ENCODE measurements at regions not wholly inside any gene's neighbourhood (a gene's known extent, or its start where the extent isn't known, plus 50 kb on each side); places are given as distances from the start of the nearest gene placed in this dataset.

- H3K4me3 ChIP-seq: no peak overlapping the region
- TF ChIP-seq CTCF (IDR thresholded peaks at IDR 0.05) (no peak), POLR2A (IDR thresholded peaks at IDR 0.05) (no peak), POLR2AphosphoS5 (IDR thresholded peaks at IDR 0.05) (no peak), EP300 (IDR thresholded peaks at IDR 0.05) (no peak)
- H3K27ac ChIP-seq: no peak overlapping the region
- no peaks in the 10 kb centered on the region for H3K27me3 ChIP-seq
- 83 to 91% (median 87%) methylated on average over 3 of the region's 3 CpGs for WGBS, 5 donors
- no peaks in the 10 kb centered on the region for H3K36me3 ChIP-seq
- intact Hi-C loops (cut with DNase I; ENCODE audit: low total_unique reads): no loop called here
- H3K4me1 ChIP-seq: no peaks in the 10 kb centered on the region
- peaks cover 0 to 5% (median 0%) of the 10 kb centered on the region in 4 donors for H3K9me3 ChIP-seq
- DNase-seq: no peak
Measured at GRCh38 chr13:40024204-40024966, 368.9 kb downstream of the COG6 start.

DNA sequence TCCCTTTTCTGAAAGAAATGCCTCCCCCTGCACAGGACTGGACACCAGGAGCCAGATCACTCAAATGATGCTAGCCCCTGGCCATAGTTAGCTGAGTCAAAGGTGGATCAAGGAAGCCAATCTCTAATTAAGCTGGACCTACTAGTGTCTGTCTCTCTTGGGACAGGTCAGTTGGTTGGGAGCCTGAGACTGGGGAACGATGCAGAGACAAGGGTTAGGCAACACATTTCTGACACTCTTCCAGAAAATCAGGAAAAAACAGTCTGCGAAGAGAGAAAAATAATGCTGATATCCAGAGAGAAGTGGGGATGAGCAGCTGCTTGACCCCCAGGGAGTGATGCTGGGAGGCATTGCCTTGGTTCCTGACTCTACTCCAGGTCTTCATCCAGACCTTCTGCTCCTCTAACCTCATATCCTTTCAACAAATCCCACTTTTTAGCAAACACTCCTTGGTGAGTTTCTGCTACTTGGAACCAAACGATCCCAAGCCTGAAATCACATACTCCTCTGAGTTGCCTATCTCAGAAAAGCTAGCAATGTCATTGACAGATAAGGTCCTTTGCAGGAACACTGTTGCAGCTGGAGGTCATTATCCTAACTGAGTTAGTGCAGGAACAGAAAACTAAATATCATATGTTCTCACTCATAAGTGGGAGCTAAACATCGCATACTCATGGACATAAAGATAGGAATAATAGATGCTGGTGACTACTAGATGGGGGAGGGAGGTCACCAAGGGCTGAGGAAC is 369.7 kb downstream of the COG6 start:
- H3K27me3 ChIP-seq: no peaks in the 10 kb centered on the region
- no peak for TF ChIP-seq POLR2AphosphoS5 (IDR thresholded peaks at IDR 0.05)
- TF ChIP-seq CTCF (IDR thresholded peaks at IDR 0.05): no peak
- TF ChIP-seq POLR2A (IDR thresholded peaks at IDR 0.05): no peak
- TF ChIP-seq EP300 (IDR thresholded peaks at IDR 0.05): no peak
- no peaks in the 10 kb centered on the region for H3K36me3 ChIP-seq
- H3K9me3 ChIP-seq: peaks cover 0 to 5% (median 0%) of the 10 kb centered on the region in 4 donors
- H3K27ac ChIP-seq: no peak overlapping the region
- H3K4me3 ChIP-seq: no peak overlapping the region
- no peaks in the 10 kb centered on the region for H3K4me1 ChIP-seq
- WGBS, 5 donors: 76 to 81% (median 78%) methylated on average over 4 of the region's 4 CpGs
- intact Hi-C loops (cut with DNase I; ENCODE audit: low total_unique reads): no loop called here
- DNase-seq: no peak

- no peaks in the 10 kb centered on the region for H3K4me1 ChIP-seq
- no peaks in the 10 kb centered on the region for H3K27me3 ChIP-seq
- peaks cover 0 to 5% (median 0%) of the 10 kb centered on the region in 4 donors for H3K9me3 ChIP-seq
- WGBS, 5 donors: 57 to 81% (median 71%) methylated on average over 5 of the region's 5 CpGs
- H3K4me3 ChIP-seq: no peak overlapping the region
- no peak overlapping the region for H3K27ac ChIP-seq
- intact Hi-C loops (cut with DNase I; ENCODE audit: low total_unique reads): no loop called here
- no peak for DNase-seq
- no peaks in the 10 kb centered on the region for H3K36me3 ChIP-seq
- no peak for TF ChIP-seq POLR2A (IDR thresholded peaks at IDR 0.05)
- no peak for TF ChIP-seq CTCF (IDR thresholded peaks at IDR 0.05)
- no peak for TF ChIP-seq EP300 (IDR thresholded peaks at IDR 0.05)
- no peak for TF ChIP-seq POLR2AphosphoS5 (IDR thresholded peaks at IDR 0.05)
Measured at GRCh38 chr13:40026174-40026585, 370.7 kb downstream of the COG6 start.

DNA sequence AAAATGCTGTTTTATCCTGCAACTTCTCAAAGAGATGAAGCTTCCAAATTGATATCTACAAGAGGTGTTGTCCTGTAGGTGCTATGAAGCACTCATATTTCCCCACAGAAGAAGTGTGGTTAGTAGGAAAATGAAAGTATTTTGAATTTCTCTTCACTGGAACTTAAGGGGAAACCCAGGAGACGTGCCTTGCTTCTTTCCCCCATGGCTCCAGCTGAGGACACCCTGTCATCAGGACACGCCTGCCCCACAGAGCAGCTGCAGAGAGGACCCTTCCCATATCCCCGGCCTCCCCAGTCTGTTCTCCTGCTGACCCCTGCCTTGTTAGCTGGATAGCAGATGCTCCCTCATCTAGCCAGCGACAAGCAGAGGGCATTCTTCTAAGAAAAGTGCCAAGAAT is 371.3 kb downstream of the COG6 start:
- Histone ChIP-seq H3K36me3 (no peaks in the 10 kb centered on the region), H3K4me1 (no peaks in the 10 kb centered on the region), H3K27me3 (no peaks in the 10 kb centered on the region), H3K27ac (no peak overlapping the region), H3K9me3 (peaks cover 0 to 5% (median 0%) of the 10 kb centered on the region in 4 donors), H3K4me3 (no peak overlapping the region)
- no peak for DNase-seq
- 62 to 80% (median 75%) methylated on average over 4 of the region's 4 CpGs for WGBS, 5 donors
- intact Hi-C loops (cut with DNase I; ENCODE audit: low total_unique reads): no loop called here
- TF ChIP-seq CTCF (IDR thresholded peaks at IDR 0.05): no peak
- no peak for TF ChIP-seq POLR2A (IDR thresholded peaks at IDR 0.05)
- TF ChIP-seq POLR2AphosphoS5 (IDR thresholded peaks at IDR 0.05): no peak
- TF ChIP-seq EP300 (IDR thresholded peaks at IDR 0.05): no peak
